ENCODE measurements at regions not wholly inside any gene's neighbourhood (a gene's known extent, or its start where the extent isn't known, plus 50 kb on each side); places are given as distances from the start of the nearest gene placed in this dataset.
A peak's percentile ranks its signal among the peaks of the same experiment; 100 is the strongest.

GRCh38 chr18:40494603-40495002 lies 1460.4 kb upstream of the PIK3C3 start:
- H3K4me3 ChIP-seq (ENCODE audit: low read depth, low read length), result no peak overlapping the region
- no peak for TF ChIP-seq CTCF (IDR thresholded peaks at IDR 0.05; ENCODE audit: insufficient read depth, low read depth, low read length)
- no peak for DNase-seq (ENCODE audit: low read depth)

- no peak for DNase-seq (ENCODE audit: low read depth)
- TF ChIP-seq CTCF (IDR thresholded peaks at IDR 0.05; ENCODE audit: insufficient read depth, low read depth, low read length), result no peak
- no peak overlapping the region for H3K4me3 ChIP-seq (ENCODE audit: low read depth, low read length)
Observed at GRCh38 chr18:40493316-40493715, 1461.7 kb upstream of the PIK3C3 start.

DNA sequence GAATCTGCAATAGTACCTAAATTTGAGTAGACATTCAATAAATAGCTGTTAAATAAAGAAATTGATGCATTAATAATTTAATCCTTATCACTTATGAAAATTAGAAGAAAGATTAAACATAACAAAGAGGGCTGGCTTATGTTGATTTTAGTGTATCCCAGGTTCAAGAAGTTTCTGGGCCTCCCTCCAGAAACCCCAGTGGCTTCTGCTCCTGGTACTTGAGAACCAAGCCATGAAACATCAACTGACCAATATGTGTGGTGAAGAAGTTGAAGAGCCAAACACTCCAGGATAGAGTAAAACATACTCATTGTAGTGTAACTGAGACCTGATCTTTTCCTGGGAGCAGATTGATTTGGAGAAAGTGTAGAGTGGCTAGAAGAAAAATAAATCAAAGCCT lies 1465.7 kb upstream of the PIK3C3 start:
- H3K4me3 ChIP-seq (ENCODE audit: low read depth, low read length), result no peak overlapping the region
- no peak for DNase-seq (ENCODE audit: low read depth)
- TF ChIP-seq CTCF (IDR thresholded peaks at IDR 0.05; ENCODE audit: insufficient read depth, low read depth, low read length), result no peak

GRCh38 chr18:40485318-40485717 lies 1469.7 kb upstream of the PIK3C3 start:
- no peak for TF ChIP-seq CTCF (IDR thresholded peaks at IDR 0.05; ENCODE audit: insufficient read depth, low read depth, low read length)
- peak; percentile 11 for DNase-seq (ENCODE audit: low read depth)

DNA sequence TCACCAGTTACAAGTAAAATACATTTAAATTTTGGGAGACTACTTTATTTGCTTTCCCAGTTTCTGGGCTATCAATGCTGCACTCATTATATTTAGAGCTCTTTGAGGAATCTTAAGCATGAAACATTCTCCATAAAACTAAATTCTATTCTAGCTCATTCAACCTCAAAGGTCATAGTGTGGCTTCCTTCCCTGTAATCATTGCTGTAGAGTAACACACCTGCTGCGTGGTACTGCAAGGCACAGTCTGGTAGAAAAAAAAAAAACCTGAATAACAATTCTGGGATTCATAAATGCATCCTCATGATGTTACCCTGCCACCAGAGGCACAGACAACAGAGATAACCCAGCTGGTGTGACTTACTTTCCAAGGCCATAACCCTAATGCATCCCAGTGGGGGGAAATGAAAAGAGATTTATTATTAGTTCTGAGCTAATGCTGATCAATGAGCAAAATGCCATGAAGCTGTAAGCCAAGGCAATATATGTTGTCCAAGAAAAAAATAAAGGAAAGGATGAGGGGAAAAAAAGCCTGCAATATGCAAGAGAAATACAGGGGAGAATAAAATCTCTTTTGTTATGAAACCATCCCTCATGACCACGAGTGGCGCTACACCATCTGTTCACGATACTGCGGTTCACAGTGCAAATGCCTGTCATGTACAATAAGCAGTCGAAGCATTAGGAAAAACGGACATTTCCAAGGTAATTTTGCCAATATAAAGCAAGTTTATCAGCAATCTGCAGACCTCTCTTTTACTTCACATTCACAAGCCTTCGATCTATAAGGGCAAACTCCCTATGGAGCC lies 1481.6 kb upstream of the PIK3C3 start:
- no peak overlapping the region for H3K4me3 ChIP-seq (ENCODE audit: low read depth, low read length)
- no peak for TF ChIP-seq CTCF (IDR thresholded peaks at IDR 0.05; ENCODE audit: insufficient read depth, low read depth, low read length)
- DNase-seq (ENCODE audit: low read depth), result no peak

More at GRCh38 chr18:40485318-40485717, 1469.7 kb upstream of the PIK3C3 start:
- no peak overlapping the region for H3K4me3 ChIP-seq (ENCODE audit: low read depth, low read length)

GRCh38 chr18:40470723-40471122 lies 1484.3 kb upstream of the PIK3C3 start:
- no peak for TF ChIP-seq CTCF (IDR thresholded peaks at IDR 0.05; ENCODE audit: insufficient read depth, low read depth, low read length)
- no peak for DNase-seq (ENCODE audit: low read depth)
- no peak overlapping the region for H3K4me3 ChIP-seq (ENCODE audit: low read depth, low read length)

DNA sequence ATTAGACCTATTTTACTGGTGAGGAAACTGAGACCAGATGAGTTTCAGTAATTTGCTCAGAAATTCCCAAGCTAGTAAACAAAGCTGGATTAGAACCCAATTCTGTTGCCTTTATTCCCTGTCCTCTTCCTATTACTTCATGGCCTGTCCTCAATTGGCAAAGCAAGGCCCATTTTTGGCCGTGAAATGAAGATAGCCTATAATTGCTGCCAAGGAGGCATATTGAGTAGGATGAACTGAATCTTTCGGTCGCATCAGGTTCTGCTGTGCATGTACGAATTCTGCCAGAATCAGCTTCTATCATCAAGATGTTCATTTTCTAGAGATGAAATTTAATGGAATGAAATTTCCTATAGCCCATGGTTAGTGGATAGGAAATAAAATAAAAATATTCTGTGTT lies 1485.2 kb upstream of the PIK3C3 start:
- no peak for TF ChIP-seq CTCF (IDR thresholded peaks at IDR 0.05; ENCODE audit: insufficient read depth, low read depth, low read length)
- no peak for DNase-seq (ENCODE audit: low read depth)

More for the DNA sequence above, 1485.2 kb upstream of the PIK3C3 start:
- no peak overlapping the region for H3K4me3 ChIP-seq (ENCODE audit: low read depth, low read length)

Data from fibroblast of villous mesenchyme (primary cell).